HepG2 (cell line): ENCODE measurements at regions not wholly inside any gene's neighbourhood (a gene's known extent, or its start where the extent isn't known, plus 50 kb on each side); places are given as distances from the start of the nearest gene placed in this dataset.

ENCODE experiments used
- ATAC-seq: fragments of 200-7000 bp; cut with Tn5 transposase; 3 replicates; pipeline ENCODE4 v1.9.1; 2020; ENCODE audit warnings: mild to moderate bottlenecking, moderate library complexity
- BruUV-seq: library from RNA; stranded (reverse); fragments of 400-500 nt; replicated peaks from 2 replicates; lab custom pipeline; 2021; lab: Mats Ljungman, UMichigan
- CTCF ChIA-PET: fragments of 300-600 bp; formaldehyde crosslinking; extraction: SDS; loops from one replicate; lab custom pipeline; 2021; ENCODE audit warnings: low total read pairs, inconsistent platforms, low intra/inter-chr PET ratio; lab: Yijun Ruan, JAX
- POLR2A ChIA-PET: fragments of 350-600 bp; sonication (Branson Sonifier 250); formaldehyde crosslinking; loops from one replicate; lab custom pipeline; 2020; ENCODE audit warnings: antibody characterized with exemption, inconsistent platforms; lab: Yijun Ruan, JAX
- DNase-seq: peaks from one replicate; pipeline ENCODE4 v3.0.0-alpha.2; 2015; ENCODE audit warnings: low spot score
- FAIRE-seq: peaks from 3 replicates; lab custom pipeline; 2011; peaks lifted over from hg19 to GRCh38; lab: Jason Lieb, UNC
- H2AFZ ChIP-seq: one replicate; pipeline ENCODE4 v1.6.1; 2011; ENCODE audit warnings: low read length, inconsistent platforms
- H3K27ac ChIP-seq: fragments of 300-600 bp; 3 replicates; pipeline ENCODE4 v1.8.0; 2011; ENCODE audit warnings: mixed run types, mild to moderate bottlenecking, mixed read lengths, low read length, inconsistent platforms; ENCODE audit not compliant: insufficient read depth; ENCODE audit errors: extremely low read length
- H3K27me3 ChIP-seq, 2 experiments: fragments of 200-600 bp in 1 of 2; 2 replicates in 1 of 2; 3 replicates in 1 of 2; pipeline versions ENCODE4 v1.6.0 to v1.8.0; 2011; ENCODE audit warnings: low read length in 2 of 2, mild to moderate bottlenecking in 2 of 2, moderate library complexity in 2 of 2, inconsistent platforms in 1 of 2; ENCODE audit not compliant: insufficient read depth in 2 of 2, control insufficient read depth in 1 of 2
- H3K36me3 ChIP-seq, 2 experiments: fragments of 200-600 bp in 1 of 2; replicated peaks in 1 of 2; 2 replicates in 1 of 2; 3 replicates in 1 of 2; pipeline versions ENCODE4 v1.5.1 to v1.8.0; 2011; ENCODE audit warnings: low read length in 2 of 2, inconsistent platforms in 1 of 2; ENCODE audit not compliant: insufficient read depth in 2 of 2, control insufficient read depth in 1 of 2
- H3K4me1 ChIP-seq: 2 replicates; pipeline ENCODE4 v1.5.1; 2012; ENCODE audit warnings: low read length, inconsistent platforms; ENCODE audit not compliant: insufficient read depth
- H3K4me2 ChIP-seq: 2 replicates; pipeline ENCODE4 v1.6.0; 2011; ENCODE audit warnings: low read depth, low read length, inconsistent platforms
- H3K4me3 ChIP-seq, 3 experiments: fragments of 200-600 bp in 1 of 3; sonication (generic), shearing (Covaris generic) in 1 of 3; replicated peaks in 1 of 3; 2 replicates each; pipeline ENCODE4 v1.5.1; 2011 to 2016; ENCODE audit warnings: low read length in 3 of 3, inconsistent platforms in 2 of 3, low read depth in 2 of 3, mild to moderate bottlenecking in 2 of 3, control low read depth in 1 of 3, mixed read lengths in 1 of 3; ENCODE audit not compliant: insufficient read depth in 1 of 3
- H3K79me2 ChIP-seq: one replicate; pipeline ENCODE4 v1.6.1; 2011; ENCODE audit warnings: low read length, inconsistent platforms; ENCODE audit not compliant: insufficient read depth
- H3K9ac ChIP-seq: 2 replicates; pipeline ENCODE4 v1.6.0; 2011; ENCODE audit warnings: mild to moderate bottlenecking, low read depth, low read length, inconsistent platforms; ENCODE audit not compliant: insufficient read depth
- H3K9me3 ChIP-seq: 2 replicates; pipeline ENCODE4 v1.5.1; 2012; ENCODE audit warnings: mild to moderate bottlenecking, low read length
- H4K20me1 ChIP-seq: 2 replicates; pipeline ENCODE4 v1.6.0; 2011; ENCODE audit warnings: inconsistent platforms, mild to moderate bottlenecking, low read length, moderate library complexity; ENCODE audit not compliant: insufficient read depth
- ELK4 ChIP-seq: sonication (generic); formaldehyde crosslinking; IDR thresholded peaks from 2 replicates; pipeline ENCODE4 v1.9.0; 2021; ENCODE audit warnings: missing genetic modification reagents, borderline replicate concordance
- FOXA1 ChIP-seq, 2 experiments: fragments of 450-650 bp in 1 of 2; sonication (generic) in 1 of 2; formaldehyde crosslinking in 1 of 2; IDR thresholded peaks; 2 replicates each; pipeline versions ENCODE4 v1.4.0 to v1.6.1; 2016 to 2020; ENCODE audit warnings: missing genetic modification reagents in 1 of 2
- GFI1 ChIP-seq: sonication (generic); formaldehyde crosslinking; IDR thresholded peaks from 2 replicates; pipeline ENCODE4 v1.5.0; 2020; ENCODE audit warnings: missing genetic modification reagents, mild to moderate bottlenecking, borderline replicate concordance
- HDAC1 ChIP-seq: sonication (generic); formaldehyde crosslinking; IDR thresholded peaks from 2 replicates; pipeline ENCODE4 v1.5.1; 2020; ENCODE audit warnings: mild to moderate bottlenecking, missing genetic modification reagents
- IRX3 ChIP-seq: sonication (generic); formaldehyde crosslinking; IDR thresholded peaks from 2 replicates; pipeline ENCODE4 v1.8.1; 2023; ENCODE audit warnings: mild to moderate bottlenecking, low read depth, missing genetic modification reagents, borderline replicate concordance
- JUND ChIP-seq: sonication (generic); formaldehyde crosslinking; IDR thresholded peaks from 2 replicates; pipeline ENCODE4 v1.8.0; 2022; ENCODE audit warnings: mild to moderate bottlenecking, missing genetic modification reagents
- MEIS1 ChIP-seq: sonication (generic); formaldehyde crosslinking; IDR thresholded peaks from 2 replicates; pipeline ENCODE4 v1.9.0; 2021; ENCODE audit warnings: mild to moderate bottlenecking, missing genetic modification reagents, moderate library complexity, borderline replicate concordance
- PATZ1 ChIP-seq: sonication (generic); formaldehyde crosslinking; IDR thresholded peaks from 2 replicates; pipeline ENCODE4 v1.4.0; 2020; ENCODE audit warnings: missing genetic modification reagents
- SOX13 ChIP-seq, 3 experiments: fragments of 450-650 bp in 1 of 3; sonication (generic) in 1 of 3; formaldehyde crosslinking in 1 of 3; IDR thresholded peaks in 2 of 3; conservative IDR thresholded peaks in 1 of 3; 2 replicates each; pipeline versions ENCODE4 v1.5.0 to v1.6.1; 2016 to 2020; ENCODE audit warnings: antibody characterized with exemption in 1 of 3, mild to moderate bottlenecking in 1 of 3, missing compliant biosample characterization in 1 of 3, missing genetic modification reagents in 1 of 3, moderate library complexity in 1 of 3
- WGBS: methylation state at CpG from one replicate; pipeline ENCODE4 v1.1.6; 2017; ENCODE audit warnings: low lambda C conversion rate; 5-methylcytosine and 5-hydroxymethylcytosine counted together
- in situ Hi-C: cut with HindIII; loops from 2 replicates; pipeline ENCODE4 v1.10.0; 2017; ENCODE audit warnings: low pct_unique_long_range_greater_than_20kb; ENCODE audit not compliant: extremely low pct_ligation_motif_present
- intact Hi-C: fragments of 100-400 bp; cut with micrococcal nuclease; formaldehyde crosslinking; loops from one replicate; pipeline ENCODE4 v1.10.0; 2022; ENCODE audit not compliant: unreplicated experiment
- TF ChIP-seq, protein P1 (sequence below): sonication (generic); formaldehyde crosslinking; IDR thresholded peaks from 2 replicates; pipeline ENCODE4 v1.4.0; 2020; ENCODE audit warnings: missing genetic modification reagents

DNA sequence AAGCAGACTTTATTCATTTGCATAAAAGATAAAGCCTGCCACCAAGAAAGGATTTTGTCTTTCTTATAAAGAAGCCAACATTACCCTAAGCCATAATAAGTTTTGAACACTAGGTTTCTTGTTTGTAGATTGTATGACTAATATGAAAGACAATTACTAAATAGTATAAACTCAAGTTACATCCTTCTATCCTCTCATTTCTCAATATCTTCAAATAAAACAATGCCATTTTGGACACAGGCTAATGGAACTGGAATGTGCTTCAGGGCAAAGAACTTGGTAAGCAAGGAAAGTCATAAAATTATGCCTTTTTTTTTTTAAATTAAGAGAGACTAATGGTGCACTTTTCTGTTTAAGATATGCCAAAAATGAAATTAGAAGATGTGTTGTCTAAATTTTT is 137.7 kb downstream of the DKK1 start:
- Histone ChIP-seq H4K20me1 (no peaks in the 10 kb centered on the region), H3K27me3 (no peaks in the 10 kb centered on the region), H3K4me1 (peaks cover 24% of the 10 kb centered on the region), H3K4me2 (no peak overlapping the region), H2AFZ (no peak overlapping the region), H3K9ac (no peak overlapping the region), H3K27ac (no peak overlapping the region), H3K79me2 (no peaks in the 10 kb centered on the region), H3K9me3 (no peaks in the 10 kb centered on the region), H3K36me3 (no peaks in the 10 kb centered on the region), H3K4me3 (no peak overlapping the region)
- intact Hi-C loops = no loop called here
- in situ Hi-C loops = no loop called here
- DNase-seq (no peak), FAIRE-seq (no peak), ATAC-seq (no peak)
- POLR2A ChIA-PET = interaction anchor here (0.8 kb wide), 1 partner anchor 138 kb away, joined by 3 read pairs; the partner anchor contains the start of gene DKK1
- no TSS peak for BruUV-seq
- CTCF ChIA-PET = no interaction called here
- TF ChIP-seq JUND (CRISPR knock-in tag) (no peak), IRX3 (no peak), ELK4 (CRISPR knock-in tag) (no peak)

DNA sequence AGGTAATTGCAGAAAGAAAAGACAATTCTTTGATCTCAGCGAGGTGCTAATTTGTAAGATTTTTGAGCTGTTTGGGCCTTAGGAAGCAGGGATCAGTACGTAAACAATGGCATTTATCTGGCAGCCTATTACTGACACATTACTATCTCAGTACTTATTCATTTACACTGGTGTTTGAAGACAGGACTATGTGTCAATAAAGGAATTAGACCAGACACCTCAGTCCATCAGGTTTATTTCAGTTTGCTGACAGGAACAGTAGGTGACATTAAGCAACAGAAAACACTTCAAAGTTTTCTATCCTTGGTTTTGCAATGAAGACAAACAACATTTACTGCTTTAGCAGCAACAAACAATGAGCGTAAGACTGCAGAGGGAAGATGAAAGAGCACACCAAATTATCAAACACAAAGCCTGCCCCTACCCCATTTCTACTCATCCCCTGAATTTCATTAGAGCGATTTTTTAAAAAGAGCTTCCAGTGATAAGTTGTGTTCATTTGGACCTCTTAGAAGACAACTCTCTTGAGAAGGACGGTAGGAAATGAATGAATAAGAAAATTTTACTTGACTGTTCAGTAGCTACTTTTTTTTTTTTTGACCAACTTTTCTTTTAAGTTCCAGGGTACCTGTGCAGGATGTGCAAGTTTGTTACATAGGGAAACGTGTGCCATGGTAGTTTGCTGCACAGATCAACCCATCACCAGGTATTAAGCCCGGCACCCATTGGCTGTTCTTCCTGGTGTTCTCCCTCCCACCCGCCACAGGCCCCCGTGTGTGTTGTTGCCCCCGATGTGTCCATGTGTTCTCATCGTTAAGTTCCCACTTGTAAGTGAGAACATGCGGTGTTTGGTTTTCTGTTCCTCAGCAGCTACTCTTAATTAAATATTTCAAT is 138.8 kb downstream of the DKK1 start:
- Histone ChIP-seq H3K4me2 (peak overlapping the region; percentile 10), H3K9me3 (no peaks in the 10 kb centered on the region), H3K4me3 (no peak overlapping the region), H3K9ac (no peak overlapping the region), H3K4me1 (peaks cover 24% of the 10 kb centered on the region), H3K79me2 (no peaks in the 10 kb centered on the region), H3K36me3 (no peaks in the 10 kb centered on the region), H3K27ac (peak overlapping the region; percentile 9), H3K27me3 (no peaks in the 10 kb centered on the region), H4K20me1 (no peaks in the 10 kb centered on the region), H2AFZ (no peak overlapping the region)
- ChIA-PET CTCF (no interaction called here), POLR2A (interaction anchor here (0.8 kb wide), 1 partner anchor 139 kb away, joined by 3 read pairs; the partner anchor contains the start of gene DKK1)
- BruUV-seq = no TSS peak
- WGBS = 52% methylated on average over 12 of the region's 12 CpGs
- ATAC-seq (peak; percentile 91), DNase-seq (peak; percentile 74), FAIRE-seq (peak; percentile 95)
- intact Hi-C loops (no loop called here), in situ Hi-C loops (no loop called here)
- TF ChIP-seq, protein P1, sequence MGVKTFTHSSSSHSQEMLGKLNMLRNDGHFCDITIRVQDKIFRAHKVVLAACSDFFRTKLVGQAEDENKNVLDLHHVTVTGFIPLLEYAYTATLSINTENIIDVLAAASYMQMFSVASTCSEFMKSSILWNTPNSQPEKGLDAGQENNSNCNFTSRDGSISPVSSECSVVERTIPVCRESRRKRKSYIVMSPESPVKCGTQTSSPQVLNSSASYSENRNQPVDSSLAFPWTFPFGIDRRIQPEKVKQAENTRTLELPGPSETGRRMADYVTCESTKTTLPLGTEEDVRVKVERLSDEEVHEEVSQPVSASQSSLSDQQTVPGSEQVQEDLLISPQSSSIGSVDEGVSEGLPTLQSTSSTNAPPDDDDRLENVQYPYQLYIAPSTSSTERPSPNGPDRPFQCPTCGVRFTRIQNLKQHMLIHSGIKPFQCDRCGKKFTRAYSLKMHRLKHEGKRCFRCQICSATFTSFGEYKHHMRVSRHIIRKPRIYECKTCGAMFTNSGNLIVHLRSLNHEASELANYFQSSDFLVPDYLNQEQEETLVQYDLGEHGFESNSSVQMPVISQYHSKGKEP (CRISPR knock-in tag) = no peak
- TF ChIP-seq FOXA1 (IDR thresholded peaks at IDR 0.05) (peak; percentile 62; the same call in 1 of the 2 replicates), FOXA1 (CRISPR knock-in tag; IDR thresholded peaks at IDR 0.05) (peak; percentile 90), GFI1 (CRISPR knock-in tag) (peak; percentile 84), HDAC1 (CRISPR knock-in tag) (peak; percentile 54; the same call in 1 of the 2 replicates), PATZ1 (CRISPR knock-in tag) (peak; percentile 71), SOX13 (IDR thresholded peaks at IDR 0.05) (peak; percentile 98), SOX13 (CRISPR knock-in tag; conservative IDR thresholded peaks at IDR 0.05 in 1 of 2, IDR thresholded peaks at IDR 0.05 in 1 of 2) (peak in 1 of 2 experiments; percentile 97; a peak in 2 of 4 replicates), MEIS1 (CRISPR knock-in tag) (no peak)
